ENCODE measurements at regions not wholly inside any gene's neighbourhood (a gene's known extent, or its start where the extent isn't known, plus 50 kb on each side); places are given as distances from the start of the nearest gene placed in this dataset.
"Not testable (repeated sequence)": the region's sequence is repeated elsewhere in the genome, so short reads cannot be mapped to it uniquely, and the experiment has no call there.

GRCh38 chr1:112818990-112819689 is 104.0 kb upstream of the PPM1J start:
- DNase-seq, result peak; percentile 71 to 90

- no peak for DNase-seq
These were observed 102.6 kb upstream of the PPM1J start for GRCh38 chr1:112817555-112818373.

- DNase-seq, result no peak
These were observed 100.2 kb upstream of the PPM1J start for GRCh38 chr1:112815376-112815775.

DNA sequence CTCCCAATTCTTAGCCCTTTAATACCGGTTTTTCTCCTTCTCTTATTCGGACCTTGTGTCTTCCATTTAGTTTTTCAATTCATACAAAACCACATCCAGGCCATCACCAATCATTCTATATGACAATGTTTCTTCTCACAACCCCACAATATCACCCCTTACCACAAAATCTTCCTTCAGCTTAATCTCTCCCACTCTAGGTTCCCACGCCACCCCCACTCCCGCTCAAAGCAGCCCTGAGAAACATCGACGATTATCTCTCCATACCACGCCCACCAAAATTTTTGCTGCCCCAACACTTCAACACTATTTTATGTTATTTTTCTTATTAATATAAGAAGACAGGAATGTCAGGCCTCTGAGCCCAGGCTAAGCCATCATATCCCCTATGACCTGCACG is 99.5 kb upstream of the PPM1J start:
- not testable (repeated sequence) for DNase-seq

DNA sequence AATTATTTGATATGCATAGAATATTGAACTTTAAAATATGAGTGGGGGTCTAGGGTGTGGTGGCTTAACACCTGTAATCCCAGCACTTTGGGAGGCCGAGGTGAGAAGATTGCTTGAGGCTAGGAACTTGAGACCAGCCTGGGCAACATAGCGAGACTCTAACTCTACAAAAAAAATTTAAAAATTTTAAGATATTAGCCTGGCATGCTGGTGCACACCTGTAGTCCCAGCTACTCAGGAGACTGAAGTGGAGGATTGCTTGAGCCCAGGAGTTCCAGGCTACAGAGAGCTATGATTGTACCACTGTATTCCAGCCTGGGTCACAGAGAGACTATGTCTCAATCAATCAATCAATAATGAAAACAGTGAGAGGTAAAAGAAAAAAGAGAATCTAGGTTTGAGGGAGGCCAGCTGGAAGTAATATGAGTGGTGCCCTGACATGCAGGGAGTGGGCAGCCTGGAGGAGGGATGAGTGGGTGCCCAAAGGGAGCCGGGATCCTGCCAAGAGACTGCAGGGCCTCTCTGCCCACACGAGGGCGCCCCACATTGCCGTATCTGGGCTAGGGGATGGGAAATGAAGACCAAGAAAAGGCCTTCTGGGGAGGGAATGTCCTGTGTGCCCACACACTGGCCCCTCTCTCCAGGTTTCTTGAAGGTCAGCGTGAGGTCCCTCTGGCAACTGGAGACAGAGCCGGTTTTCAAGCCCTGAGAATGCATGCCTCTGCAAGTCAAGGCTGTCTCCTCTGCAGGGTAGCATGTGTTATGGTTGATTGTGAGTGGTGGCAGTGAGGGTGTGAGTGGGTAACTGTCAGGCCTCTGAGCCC is 93.9 kb upstream of the PPM1J start:
- DNase-seq, result peak; percentile 40 to 81

DNA sequence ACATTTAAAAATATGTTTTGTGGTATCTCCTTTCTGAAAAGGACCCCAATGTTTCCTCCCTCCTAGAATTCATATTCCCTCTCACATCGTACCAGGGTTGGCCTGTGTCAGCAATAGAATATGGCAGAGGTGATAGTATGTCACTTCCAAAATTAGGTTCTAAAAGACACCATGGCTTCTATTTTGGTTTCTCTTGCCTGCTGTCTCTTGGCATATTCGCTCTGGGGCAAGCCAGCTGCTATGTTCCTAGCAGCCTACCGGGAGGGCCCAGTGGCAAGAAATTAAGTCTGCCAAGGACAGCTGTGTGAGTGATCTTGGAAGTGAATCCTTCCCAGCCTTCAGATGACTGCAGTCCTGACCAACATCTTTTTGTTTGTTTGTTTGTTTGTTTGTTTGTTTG is 92.9 kb upstream of the PPM1J start:
- no peak for DNase-seq

DNA sequence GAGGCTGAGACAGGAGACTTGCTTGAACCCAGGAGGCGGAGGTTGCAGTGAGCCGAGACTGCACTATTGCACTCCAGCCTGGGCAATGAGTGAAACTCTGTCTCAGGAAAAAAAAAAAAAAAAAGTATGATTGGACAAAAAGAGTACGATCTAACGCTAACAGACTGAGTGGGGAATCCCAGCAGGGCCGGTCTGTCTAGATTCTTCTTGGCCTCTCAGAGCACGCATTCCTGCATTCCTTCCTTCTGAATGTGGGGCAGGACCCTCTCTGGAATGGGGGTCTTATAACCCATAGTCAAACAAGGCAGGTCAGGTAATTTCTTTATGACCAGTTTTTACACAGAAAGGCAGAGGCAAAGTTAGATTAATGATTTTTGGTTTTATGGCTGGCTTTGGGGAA is 92.0 kb upstream of the PPM1J start:
- DNase-seq, result no peak

GRCh38 chr1:112806090-112806642 is 91.0 kb upstream of the PPM1J start:
- DNase-seq, result no peak

- no peak for DNase-seq
These were observed 90.2 kb upstream of the PPM1J start for GRCh38 chr1:112805155-112805853.

DNA sequence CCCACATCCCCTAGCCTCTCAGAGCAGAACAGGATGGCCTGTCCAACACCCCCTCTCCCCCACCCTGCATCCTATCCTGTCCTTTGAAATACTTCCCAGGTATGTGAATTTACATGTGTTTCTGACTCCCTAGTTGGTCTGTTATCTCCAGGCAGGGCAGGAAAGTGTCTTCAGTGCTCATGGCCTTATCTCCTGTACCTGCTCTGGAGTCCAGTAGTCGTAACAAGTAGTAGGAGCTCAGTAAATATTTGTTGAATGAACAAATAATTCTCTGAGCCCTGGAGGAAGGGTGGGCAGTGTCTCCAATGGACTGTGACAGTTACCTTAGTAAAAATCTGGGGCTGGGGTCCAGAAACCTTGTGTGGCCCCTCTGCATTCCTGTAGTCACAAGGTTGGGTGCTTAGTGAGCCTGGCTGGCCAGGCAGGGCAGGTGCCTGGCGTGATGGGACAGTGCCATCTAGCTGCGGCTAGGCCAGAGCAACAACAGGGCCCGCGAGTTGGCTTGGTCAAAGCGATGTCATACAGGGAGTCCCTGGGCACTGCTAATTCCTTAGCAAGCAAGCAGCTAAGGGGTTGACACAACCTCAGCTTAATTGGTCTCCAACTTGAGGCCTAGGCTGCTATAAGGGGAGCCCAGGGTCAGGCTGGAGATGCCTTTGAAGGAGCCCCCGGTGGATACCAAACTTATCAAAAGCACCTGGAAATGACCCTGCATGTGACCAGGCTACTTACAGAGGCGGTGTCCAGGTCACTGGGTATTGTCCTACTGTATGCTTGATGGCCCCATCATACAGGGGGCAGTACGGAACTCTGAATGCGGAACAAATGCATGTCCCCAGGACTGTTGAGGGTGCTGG is 89.0 kb upstream of the PPM1J start:
- peak; percentile 55 to 77 for DNase-seq

DNA sequence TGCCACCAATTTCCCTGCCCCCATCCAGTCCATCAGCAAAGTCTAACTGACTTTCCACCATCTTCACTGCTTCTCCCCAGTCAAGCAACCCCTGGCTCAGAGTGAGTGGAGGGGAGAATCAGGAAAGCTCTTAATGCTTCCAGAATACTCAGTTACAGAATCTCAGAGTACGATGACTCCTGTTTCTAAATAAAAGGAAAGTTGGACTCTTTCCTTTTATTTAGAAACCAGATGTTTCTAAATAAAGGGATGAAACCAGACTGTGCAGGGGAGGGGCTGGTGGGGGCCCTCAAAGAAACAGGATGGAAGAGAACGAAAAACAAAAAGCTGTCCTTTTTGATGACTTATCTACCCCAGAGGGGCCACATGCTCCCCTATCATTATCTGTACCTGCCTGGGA is 85.2 kb upstream of the PPM1J start:
- DNase-seq, result no peak

DNA sequence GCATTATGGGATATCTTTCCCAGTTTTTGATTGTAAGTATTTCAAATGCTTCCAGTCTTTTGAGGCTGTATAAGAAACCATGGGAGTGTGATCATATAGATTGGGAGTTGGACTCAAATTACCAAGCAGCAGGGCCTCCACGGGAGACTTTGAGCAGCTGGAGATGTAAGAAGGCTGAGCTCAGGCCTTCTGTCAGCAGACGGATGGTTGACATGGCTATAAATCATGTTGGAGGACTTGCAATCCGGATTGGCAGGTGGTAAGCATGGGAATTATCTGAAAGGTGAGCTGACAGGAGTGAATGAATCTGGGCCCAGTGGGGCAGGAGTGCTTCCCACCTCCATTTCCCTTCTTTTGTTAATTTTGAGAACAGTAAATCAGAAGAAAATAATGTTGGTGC is 83.2 kb upstream of the PPM1J start:
- no peak for DNase-seq

GRCh38 chr1:112797224-112797623 is 82.1 kb upstream of the PPM1J start:
- no peak for DNase-seq

GRCh38 chr1:112794654-112795239 is 79.6 kb upstream of the PPM1J start:
- DNase-seq, result no peak

DNA sequence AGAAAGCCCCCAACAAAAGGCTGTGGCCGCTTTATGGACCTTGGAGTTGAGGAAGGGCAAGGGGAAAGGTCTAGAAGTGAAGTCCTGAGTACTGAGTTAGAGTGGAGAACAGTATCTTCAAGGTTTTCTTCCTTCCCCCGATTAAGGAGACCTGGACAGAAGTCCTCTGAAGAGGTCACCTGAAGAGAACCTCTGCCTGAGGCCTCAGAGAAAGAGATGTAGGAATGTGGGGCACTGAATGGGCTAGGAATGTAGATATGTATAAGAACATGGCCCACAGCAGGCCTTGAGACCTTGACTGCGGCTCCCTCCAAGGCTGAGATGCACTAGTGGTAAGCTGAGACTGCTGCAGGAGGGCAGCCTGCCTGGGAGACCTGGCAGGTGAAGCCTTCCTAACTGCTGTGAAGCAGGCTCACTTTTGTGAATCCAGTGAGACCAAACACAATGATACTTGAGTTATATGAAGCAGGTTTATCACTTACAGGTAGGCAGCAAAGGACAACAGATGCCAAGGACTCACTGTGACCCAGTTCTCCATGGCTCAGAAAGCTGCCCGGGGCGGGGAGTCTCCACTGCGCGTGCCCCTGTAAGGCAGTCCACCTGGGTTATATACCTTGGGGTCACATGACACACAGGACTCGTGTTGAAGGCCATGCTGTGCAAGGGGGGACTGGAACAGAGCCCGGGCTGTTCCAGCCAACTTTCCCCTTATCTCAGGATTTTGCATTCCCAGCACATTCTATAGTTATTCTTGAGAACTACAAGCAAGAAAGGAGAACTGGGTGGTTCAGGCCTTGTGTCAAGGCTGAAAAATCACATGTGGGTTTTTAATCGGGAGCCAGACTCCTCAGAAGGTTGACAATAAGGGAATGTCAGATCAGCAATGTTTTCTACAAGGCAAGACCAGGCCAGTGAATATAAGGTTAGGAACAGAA is 78.8 kb upstream of the PPM1J start:
- no peak for DNase-seq

GRCh38 chr1:112791723-112792104 is 76.6 kb upstream of the PPM1J start:
- no peak for DNase-seq

DNA sequence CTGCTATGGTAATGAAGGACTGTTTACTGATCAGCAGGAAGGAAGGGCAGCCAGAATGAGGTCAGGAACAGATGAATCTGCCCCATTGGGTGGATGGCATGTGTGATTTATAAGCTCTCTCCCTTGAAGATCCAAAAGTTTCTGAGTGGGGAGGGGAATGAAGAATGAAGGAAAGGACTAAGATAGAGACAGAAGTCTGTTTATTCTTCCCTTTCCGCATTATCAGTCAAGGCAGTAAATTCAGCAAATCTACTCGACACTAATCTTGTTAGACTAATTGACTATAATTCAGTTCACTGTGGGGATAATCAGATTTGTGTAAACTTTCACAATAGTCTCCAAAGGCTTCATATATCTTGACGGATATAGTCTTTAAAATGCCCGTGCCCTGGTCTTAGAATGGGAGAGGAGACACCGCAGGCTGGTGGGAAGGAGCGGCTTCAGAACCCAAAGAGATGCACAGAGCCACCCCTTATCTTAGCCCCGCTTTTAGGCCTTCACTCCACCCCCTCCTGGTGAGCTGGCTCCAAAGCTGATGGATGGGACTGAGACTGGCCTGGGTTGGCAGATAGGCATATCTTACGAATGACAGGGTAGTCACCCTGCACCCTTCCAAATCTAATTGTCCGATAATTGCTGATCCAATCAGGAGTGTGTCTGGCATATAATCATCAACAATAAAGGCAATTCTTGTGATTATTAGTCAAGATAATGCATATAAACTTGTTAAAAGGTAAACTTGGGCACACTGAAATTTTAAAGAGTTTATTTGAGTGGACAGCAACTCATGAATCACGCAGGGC is 76.0 kb upstream of the PPM1J start:
- no peak for DNase-seq

DNA sequence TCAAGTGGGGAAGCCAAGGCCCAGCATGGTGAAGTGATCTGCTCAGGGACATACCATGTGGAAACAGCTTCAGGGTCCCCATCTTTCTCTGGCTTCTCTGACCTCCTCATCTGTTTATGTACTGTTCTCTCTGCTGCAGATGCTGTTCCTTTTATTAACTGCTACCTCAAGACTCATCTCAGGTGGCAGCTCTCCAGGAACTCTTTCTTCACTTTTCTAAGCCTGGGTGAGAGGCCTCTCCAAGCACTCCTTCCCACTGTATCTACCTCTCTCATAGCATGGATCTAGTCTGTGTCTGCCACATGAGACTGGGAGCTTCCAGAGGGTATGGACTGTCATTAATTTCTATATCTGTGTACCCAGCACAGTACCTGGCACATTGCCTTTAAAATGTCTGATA is 73.4 kb upstream of the PPM1J start:
- no peak for DNase-seq

GRCh38 chr1:112788054-112788453 is 72.9 kb upstream of the PPM1J start:
- DNase-seq, result no peak

Measured in inflammatory macrophage treated with lipopolysaccharide for 1 hour (primary cell).